ENCODE measurements at regions not wholly inside any gene's neighbourhood (a gene's known extent, or its start where the extent isn't known, plus 50 kb on each side); places are given as distances from the start of the nearest gene placed in this dataset.

DNA sequence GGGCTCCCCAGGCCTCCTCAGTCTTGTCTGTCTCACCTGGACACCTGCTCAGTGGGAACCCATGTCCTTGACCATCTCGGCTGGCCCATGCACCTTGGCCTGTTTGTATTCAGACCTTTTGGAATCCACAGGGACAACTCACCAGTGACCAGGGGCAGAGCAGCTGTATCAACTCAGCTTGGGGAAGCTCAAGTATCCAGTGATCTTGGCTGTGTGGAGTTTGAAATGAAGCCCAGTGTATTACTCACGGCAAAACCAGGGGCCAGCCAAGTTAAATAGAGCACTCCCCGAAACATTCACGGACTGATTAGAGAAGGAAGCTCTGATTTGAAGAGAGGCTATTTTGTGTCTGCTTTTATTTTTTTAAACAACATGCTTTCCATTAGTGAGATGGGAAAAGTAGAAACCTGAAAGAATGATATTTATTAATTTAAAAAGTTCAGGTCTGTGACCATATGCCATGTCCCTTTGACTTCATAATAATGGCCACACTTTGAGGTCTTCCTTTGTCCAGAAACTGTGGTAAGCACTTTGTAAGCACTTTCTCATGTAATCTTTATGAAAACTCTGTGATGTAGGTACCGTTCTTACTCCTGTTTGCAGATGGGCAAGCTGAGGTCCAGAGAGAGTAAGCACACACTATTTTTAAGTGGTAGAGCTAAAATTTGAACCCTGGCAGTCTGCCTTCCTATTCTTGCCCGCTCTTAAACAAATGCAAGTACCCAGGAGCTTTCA is 656.5 kb downstream of the BNC2 start:
- no peaks in the 10 kb centered on the region for H3K27me3 Mint-ChIP-seq
- no peak for ATAC-seq (replicated peaks)
- H3K36me3 Mint-ChIP-seq (ENCODE audit: low read depth) = no peaks in the 10 kb centered on the region
- H3K4me3 Mint-ChIP-seq = no peak overlapping the region
- H3K27ac Mint-ChIP-seq = no peak overlapping the region
- no peaks in the 10 kb centered on the region for H3K9me3 Mint-ChIP-seq
- no peaks in the 10 kb centered on the region for H3K4me1 Mint-ChIP-seq

DNA sequence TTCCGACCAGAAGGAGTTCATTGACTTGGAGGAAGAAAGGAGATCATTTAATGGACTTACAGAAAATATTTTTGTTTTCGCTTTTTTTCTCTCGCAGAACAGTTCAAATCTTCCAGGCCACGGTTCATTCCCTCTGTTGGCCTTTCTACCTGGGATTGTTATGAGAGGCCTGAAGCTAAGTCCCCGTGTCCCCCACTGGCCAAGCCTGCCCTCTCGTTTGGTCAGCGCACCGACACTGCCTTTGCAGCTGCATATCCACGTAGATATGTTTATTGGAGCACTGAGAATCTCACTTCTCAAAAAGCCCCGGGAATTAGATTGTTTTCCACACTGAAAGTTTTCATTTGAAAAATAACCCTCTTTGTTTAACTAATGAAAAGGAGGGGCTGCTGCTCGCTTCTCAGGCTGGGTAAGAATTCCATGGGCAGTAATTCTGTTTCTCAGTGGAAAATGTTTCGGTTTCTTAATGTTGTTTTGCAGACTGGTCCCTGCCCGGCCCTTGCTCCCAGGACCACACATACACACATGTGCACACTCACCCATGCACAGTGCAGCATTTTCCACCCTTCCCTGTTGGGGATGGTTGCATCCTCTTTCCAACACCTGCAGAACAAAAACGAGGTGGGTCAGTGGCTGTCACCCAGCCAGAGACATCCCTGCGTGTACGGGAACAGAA is 655.7 kb downstream of the BNC2 start:
- Mint-ChIP-seq H3K4me3 (no peak overlapping the region), H3K9me3 (no peaks in the 10 kb centered on the region), H3K36me3 (ENCODE audit: low read depth) (no peaks in the 10 kb centered on the region), H3K4me1 (no peaks in the 10 kb centered on the region), H3K27ac (no peak overlapping the region), H3K27me3 (no peaks in the 10 kb centered on the region)
- no peak for ATAC-seq (replicated peaks)

DNA sequence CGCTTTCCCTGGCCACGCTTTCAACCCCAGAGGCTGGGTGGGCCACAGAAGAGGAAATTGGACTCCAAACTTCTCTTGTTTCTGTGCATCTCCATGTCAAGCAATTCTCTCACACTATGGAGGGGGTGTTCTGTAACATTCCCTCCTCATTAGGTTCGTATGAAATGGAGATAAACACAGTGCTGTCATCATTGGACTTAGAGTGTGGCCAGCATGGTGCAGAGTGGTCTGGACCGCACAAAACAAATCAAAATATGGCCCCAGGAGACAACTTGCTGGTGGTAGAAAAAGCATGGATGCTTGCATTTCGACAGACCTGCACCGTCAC is 655.2 kb downstream of the BNC2 start:
- Mint-ChIP-seq H3K27me3 (no peaks in the 10 kb centered on the region), H3K4me1 (no peaks in the 10 kb centered on the region), H3K27ac (no peak overlapping the region), H3K4me3 (no peak overlapping the region), H3K36me3 (ENCODE audit: low read depth) (no peaks in the 10 kb centered on the region), H3K9me3 (no peaks in the 10 kb centered on the region)
- no peak for ATAC-seq (replicated peaks)

DNA sequence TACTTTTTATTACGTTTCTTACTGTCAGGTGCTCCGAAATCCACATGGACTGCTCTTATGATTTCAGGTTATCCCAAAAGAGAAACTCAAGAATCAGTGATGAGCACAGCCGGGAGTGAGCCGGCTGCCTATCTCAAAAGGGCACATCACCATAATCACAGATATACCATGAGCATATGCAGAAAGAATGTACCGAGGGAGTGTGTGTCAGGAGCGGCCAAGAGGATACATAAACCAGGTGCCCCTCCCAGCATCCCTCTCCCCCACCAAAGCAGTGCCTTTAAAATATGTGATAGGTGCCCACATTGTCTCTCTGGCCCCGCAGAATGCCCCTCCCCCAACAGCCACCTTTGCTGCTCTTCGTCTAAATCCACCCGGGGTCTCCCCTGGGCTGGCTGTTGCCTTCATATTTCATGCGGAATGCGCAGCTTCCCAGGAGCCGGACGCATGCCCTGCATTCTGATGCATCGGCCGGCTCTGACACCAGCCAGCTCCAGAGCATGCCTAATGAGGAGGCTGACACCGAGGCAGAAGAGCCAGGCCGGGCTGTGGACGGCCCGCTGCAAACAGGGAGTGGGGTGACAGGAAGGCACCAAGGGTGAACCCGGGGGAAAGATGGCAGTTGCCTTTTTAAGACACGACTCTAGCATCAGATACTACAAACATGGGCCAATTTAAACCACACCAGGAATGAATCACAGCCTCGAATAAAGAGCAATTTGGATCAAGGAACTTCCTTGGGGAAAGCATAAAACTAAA is 652.3 kb downstream of the BNC2 start:
- Mint-ChIP-seq H3K4me1 (no peaks in the 10 kb centered on the region), H3K36me3 (ENCODE audit: low read depth) (no peaks in the 10 kb centered on the region), H3K9me3 (peaks cover 5% of the 10 kb centered on the region), H3K27ac (no peak overlapping the region), H3K27me3 (peaks cover 5% of the 10 kb centered on the region), H3K4me3 (no peak overlapping the region)
- no peak for ATAC-seq (replicated peaks)

DNA sequence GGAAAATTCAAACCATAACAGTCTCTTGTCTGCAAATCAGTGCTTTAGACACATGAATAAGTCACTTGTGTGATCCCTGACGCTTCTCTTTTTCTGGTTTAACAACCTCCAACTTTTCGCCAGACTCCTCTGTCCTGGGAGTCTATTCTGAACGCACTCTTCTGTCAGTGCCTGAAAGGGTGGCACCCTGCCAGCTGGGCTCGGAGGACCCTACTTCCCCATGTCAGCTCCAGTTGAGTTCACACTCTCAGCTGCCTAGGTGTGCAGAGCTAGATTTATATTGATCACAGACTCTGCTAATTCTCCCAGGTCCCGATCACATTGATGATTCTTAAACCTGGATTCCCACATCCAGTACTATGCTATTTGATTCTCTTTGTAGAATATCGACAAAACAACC is 649.1 kb downstream of the BNC2 start:
- Mint-ChIP-seq H3K27me3 (peaks cover 5% of the 10 kb centered on the region), H3K27ac (no peak overlapping the region), H3K9me3 (peaks cover 5% of the 10 kb centered on the region), H3K4me3 (no peak overlapping the region), H3K4me1 (no peaks in the 10 kb centered on the region), H3K36me3 (ENCODE audit: low read depth) (no peaks in the 10 kb centered on the region)
- no peak for ATAC-seq (replicated peaks)

DNA sequence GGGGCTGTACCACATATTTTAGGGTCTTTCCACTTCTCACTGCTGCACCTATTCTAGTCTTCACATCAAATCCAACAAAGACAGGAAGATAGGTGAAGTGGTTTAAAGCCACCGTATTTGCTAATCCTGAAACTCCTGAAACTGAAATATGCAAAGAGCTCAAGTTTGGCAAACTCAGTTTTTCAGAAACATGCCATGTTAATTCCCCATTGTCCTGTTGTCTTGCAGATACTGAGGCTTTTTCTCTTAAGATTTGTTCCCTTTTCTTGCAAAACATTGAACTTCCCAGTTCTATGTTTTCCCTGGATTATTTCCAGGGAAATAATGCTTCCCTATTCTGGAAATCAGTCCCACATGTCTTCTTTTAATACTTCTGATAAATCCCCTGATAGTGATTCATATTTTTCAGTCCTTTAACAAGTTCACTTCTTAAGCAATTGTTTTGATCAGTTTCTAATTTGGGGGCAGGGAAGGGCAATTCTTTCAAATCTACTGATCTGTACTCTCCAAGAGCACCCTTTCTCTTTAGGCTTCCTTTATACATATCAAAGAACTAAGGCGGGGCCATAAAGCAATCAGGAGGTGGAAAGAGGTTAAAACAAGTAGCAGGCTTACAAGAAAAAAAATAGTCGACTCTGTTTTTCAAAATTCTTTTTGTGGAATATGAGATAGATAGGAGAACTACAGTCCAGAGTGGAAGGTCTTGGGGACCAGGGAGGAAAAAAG is 648.5 kb downstream of the BNC2 start:
- peaks cover 5% of the 10 kb centered on the region for H3K27me3 Mint-ChIP-seq

DNA sequence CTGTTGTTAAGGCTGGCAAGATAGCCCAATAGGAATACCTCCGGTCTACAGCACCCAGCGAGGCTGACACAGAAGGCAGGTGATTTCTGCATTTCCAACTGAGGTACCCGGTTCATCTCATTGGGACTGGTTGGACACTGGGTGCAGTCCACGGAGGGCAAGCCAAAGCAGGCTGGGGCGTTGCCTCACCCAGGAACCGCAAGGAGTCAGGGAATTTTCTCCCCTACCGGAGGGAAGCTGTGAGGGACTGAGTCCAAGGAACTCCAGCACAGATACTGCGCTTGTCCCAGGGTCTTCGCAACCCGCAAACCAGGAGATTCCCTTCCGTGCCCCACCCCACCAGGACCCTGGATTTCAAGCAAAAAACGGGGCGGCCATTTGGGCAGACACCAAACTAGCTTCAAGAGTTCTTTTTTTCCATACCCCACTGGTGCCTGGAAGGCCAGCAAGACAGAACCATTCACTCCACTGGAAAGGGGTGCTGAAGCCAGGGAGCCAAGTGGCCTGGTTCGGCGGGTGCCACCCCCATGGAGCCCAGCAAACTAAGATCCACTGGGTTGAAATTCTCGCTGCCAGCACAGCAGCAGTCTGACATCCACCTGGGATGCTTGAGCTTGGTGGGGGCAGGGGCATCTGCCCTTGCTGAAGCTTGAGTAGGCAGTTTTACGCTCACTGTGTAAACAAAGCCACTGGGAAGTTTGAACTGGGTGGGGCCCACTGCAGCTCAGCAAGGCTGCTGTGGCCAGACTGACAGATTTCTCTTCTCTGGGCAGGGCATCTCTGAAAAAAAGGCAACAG is 647.2 kb downstream of the BNC2 start:
- H3K4me1 Mint-ChIP-seq = no peaks in the 10 kb centered on the region
- no peak overlapping the region for H3K4me3 Mint-ChIP-seq
- no peak for ATAC-seq (replicated peaks)
- H3K36me3 Mint-ChIP-seq (ENCODE audit: low read depth) = no peaks in the 10 kb centered on the region
- peaks cover 5% of the 10 kb centered on the region for H3K9me3 Mint-ChIP-seq
- H3K27ac Mint-ChIP-seq = no peak overlapping the region
- peaks cover 5% of the 10 kb centered on the region for H3K27me3 Mint-ChIP-seq

More for the DNA sequence above, 648.5 kb downstream of the BNC2 start:
- no peak overlapping the region for H3K4me3 Mint-ChIP-seq
- H3K4me1 Mint-ChIP-seq = no peaks in the 10 kb centered on the region
- no peak for ATAC-seq (replicated peaks)
- no peaks in the 10 kb centered on the region for H3K36me3 Mint-ChIP-seq (ENCODE audit: low read depth)
- H3K9me3 Mint-ChIP-seq = peaks cover 5% of the 10 kb centered on the region
- no peak overlapping the region for H3K27ac Mint-ChIP-seq

DNA sequence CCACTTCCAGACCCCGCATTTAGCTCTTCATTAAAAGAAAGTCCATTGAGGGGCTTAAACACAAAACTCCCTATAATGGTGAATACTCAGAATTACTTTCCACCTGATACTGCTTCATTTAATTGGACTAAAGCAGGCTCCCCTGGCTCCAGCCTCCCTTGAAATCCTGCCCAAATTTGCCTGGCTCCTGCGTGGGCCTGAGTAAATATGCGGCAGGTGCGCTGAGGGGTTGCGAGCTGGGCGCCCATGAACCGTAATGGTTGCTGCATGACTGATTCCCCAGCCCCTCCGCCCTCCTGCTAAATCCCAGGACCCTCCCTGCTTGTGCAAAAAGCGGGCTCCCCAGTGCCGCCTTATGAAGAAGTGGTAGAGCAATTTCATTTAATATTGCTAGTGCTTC is 639.7 kb downstream of the BNC2 start:
- Mint-ChIP-seq H3K9me3 (peaks cover 15% of the 10 kb centered on the region), H3K4me1 (no peaks in the 10 kb centered on the region), H3K27me3 (no peaks in the 10 kb centered on the region), H3K36me3 (ENCODE audit: low read depth) (no peaks in the 10 kb centered on the region), H3K4me3 (no peak overlapping the region), H3K27ac (no peak overlapping the region)
- no peak for ATAC-seq (replicated peaks)

DNA sequence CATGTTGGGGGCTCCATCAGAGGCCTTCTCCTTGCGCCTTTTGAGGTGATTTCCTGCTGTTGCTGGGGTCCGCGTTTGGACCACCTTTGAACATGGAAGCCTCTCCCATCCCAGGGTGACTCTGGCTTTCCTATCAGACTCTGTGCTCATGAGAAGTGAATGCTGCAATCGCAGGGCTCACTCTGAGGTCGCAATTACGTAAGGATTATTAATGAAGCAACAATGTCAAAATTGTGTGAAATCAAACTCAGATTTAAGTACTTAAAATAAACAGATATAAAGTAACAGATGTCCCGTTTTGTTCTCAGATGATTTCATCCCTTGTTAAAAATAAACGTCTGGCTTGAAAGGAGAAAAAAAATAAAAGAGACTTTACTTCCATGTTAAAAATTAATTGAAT is 634.2 kb downstream of the BNC2 start:
- Mint-ChIP-seq H3K9me3 (peaks cover 23% of the 10 kb centered on the region), H3K27ac (no peak overlapping the region), H3K4me1 (no peaks in the 10 kb centered on the region), H3K36me3 (ENCODE audit: low read depth) (no peaks in the 10 kb centered on the region), H3K4me3 (no peak overlapping the region), H3K27me3 (no peaks in the 10 kb centered on the region)
- no peak for ATAC-seq (replicated peaks)

DNA sequence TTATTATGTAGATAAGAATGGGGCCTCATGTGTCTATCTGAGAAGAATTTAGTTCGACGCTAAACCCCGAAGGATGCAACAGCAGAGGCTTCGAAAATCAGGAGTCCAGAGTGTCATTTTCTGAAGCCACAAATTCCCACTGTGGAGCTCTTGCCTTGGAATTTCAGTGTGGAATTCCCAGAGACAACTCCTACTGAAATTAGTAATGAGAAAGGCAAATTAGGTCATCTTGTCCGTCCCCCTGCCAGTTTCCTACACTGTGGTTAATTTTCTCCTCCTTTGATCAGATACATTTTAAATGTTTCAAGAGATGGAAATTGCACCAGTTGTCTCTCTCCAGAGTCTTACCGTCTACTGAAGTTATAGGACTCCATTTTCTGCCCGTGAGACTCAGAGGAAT is 633.6 kb downstream of the BNC2 start:
- H3K4me1 Mint-ChIP-seq = no peaks in the 10 kb centered on the region
- no peak overlapping the region for H3K27ac Mint-ChIP-seq
- H3K36me3 Mint-ChIP-seq (ENCODE audit: low read depth) = no peaks in the 10 kb centered on the region

DNA sequence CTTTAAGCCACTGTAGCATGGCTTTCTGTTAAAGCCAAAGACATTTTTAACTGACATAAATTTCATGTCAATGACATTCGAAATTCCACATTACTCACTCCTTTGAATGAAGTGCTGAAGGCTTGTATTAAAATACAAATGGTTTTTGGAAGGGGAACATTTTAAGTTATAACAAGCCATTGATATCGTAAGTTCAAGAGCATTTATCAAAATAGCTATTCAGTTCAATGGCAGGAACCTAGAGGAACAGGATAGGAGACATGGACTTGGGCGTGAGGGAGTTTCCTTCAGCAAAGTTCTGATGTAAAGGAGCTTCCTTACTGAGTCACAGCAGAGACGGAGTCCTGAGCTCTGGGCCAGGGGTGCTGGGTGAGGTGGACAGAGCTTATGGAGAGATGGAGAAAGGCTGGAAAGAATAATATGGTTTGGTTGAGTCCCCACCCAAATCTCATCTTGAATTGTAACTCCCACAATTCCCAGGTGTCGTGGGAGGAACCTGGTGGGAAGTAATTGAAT is 631.8 kb downstream of the BNC2 start:
- Mint-ChIP-seq H3K36me3 (ENCODE audit: low read depth) (no peaks in the 10 kb centered on the region), H3K27ac (no peak overlapping the region)

More for the DNA sequence above, 633.6 kb downstream of the BNC2 start:
- Mint-ChIP-seq H3K27me3 (no peaks in the 10 kb centered on the region), H3K9me3 (peaks cover 20% of the 10 kb centered on the region), H3K4me3 (no peak overlapping the region)
- ATAC-seq (replicated peaks) = no peak

DNA sequence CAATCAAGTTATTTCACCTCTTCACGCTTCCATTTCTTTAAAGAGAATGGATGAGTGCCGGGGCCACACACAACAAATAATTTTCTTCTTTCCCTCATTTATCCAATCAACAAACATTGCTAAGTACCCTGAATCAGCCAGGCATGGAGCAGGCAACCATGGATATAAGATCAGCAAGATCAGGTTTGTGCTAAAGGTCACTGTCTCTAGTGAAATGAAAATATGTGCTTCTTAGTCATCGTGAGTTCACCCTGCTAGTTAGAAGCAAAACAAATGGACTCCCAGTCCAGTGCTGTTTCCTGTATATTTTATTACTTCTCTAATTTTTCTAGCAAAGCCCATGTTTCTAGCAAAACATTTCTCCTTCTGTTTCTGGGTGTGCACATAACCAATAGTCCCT is 629.2 kb downstream of the BNC2 start:
- Mint-ChIP-seq H3K4me1 (no peaks in the 10 kb centered on the region), H3K4me3 (no peak overlapping the region), H3K9me3 (peaks cover 9% of the 10 kb centered on the region), H3K27me3 (no peaks in the 10 kb centered on the region), H3K36me3 (ENCODE audit: low read depth) (no peaks in the 10 kb centered on the region), H3K27ac (no peak overlapping the region)
- no peak for ATAC-seq (replicated peaks)

More for the DNA sequence above, 631.8 kb downstream of the BNC2 start:
- Mint-ChIP-seq H3K4me3 (no peak overlapping the region), H3K4me1 (no peaks in the 10 kb centered on the region), H3K27me3 (no peaks in the 10 kb centered on the region), H3K9me3 (peaks cover 20% of the 10 kb centered on the region)
- no peak for ATAC-seq (replicated peaks)

DNA sequence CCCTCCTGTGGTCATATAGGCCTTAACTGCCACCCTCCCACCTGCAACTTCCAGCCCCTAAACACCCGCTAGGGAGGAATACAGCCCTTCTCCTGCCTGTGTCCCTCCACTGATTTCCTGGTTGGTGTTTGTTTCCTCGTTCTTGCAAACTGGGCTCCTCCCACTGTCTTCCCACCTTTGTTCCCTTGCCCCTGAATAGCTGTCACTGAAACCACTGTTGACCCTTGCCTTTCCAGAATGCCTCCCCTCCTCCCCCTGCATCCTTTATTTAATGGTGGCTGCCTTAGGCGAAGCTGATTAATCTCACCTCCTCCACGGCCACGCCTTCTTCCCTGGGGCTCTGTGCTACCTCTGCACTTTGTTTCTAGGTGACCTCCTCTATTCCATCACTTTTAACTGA is 626.7 kb downstream of the BNC2 start:
- Mint-ChIP-seq H3K4me3 (no peak overlapping the region), H3K36me3 (ENCODE audit: low read depth) (no peaks in the 10 kb centered on the region), H3K4me1 (no peaks in the 10 kb centered on the region), H3K27ac (no peak overlapping the region), H3K27me3 (no peaks in the 10 kb centered on the region), H3K9me3 (peaks cover 5% of the 10 kb centered on the region)
- ATAC-seq (replicated peaks) = no peak
